ENCODE measurements at regions not wholly inside any gene's neighbourhood (a gene's known extent, or its start where the extent isn't known, plus 50 kb on each side); places are given as distances from the start of the nearest gene placed in this dataset.

DNA sequence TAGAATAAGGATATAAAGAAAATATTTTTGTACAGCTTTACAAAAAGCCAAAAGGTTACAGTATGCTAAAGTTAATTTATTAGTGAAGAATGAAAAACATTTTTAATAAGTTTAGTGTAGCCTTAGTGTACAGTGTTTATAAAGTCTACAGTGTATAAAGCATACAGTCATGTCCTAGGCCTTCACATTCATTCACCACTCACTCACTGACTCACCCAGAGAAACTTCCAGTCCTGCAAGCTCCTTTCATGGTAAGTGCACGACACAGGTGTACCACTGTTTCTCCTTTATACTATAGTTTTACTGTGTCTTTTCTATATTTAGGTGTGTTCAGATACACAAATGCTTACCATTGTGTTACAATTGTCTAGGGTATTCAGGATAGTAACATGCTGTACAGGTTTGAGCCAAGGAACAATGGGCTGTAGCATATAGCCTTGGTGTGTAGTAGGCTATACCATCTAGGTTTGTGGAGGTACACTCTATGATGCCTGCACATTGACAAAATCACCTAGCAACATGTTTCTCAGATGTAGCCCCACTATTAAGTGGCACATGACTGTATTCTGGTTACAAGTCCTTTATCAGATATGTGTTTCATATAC lies 197.1 kb upstream of the KBTBD8 start:
- no peak for TF ChIP-seq CTCF (conservative IDR thresholded peaks at IDR 0.05; ENCODE audit: low read length)
- no peak for TF ChIP-seq EZH2phosphoT487 (IDR thresholded peaks at IDR 0.05; ENCODE audit: borderline replicate concordance, low read depth, low read length)
